H1 (cell line): ENCODE measurements at regions not wholly inside any gene's neighbourhood (a gene's known extent, or its start where the extent isn't known, plus 50 kb on each side); places are given as distances from the start of the nearest gene placed in this dataset.

ENCODE experiments used
- CTCF ChIA-PET: fragments of 300-600 bp; sonication (Branson Sonifier 250); formaldehyde crosslinking; loops from one replicate; lab custom pipeline; 2021; ENCODE audit not compliant: partially characterized antibody; lab: Charles Lee
- POLR2A ChIA-PET: fragments of 300-600 bp; sonication (Branson Sonifier 250); formaldehyde crosslinking; loops from one replicate; lab custom pipeline; 2021; ENCODE audit warnings: inconsistent platforms; ENCODE audit not compliant: partially characterized antibody; lab: Charles Lee
- DNase-seq, 2 experiments: peaks; one replicate each; pipeline versions ENCODE4 v3.0.0 to v3.0.0-alpha.2; 2010 to 2022; ENCODE audit warnings: low spot score in 2 of 2, low read depth in 1 of 2, mixed read lengths in 1 of 2
- FAIRE-seq: peaks from 2 replicates; lab custom pipeline; 2011; peaks lifted over from hg19 to GRCh38; lab: Jason Lieb, UNC
- H2AFZ ChIP-seq: 2 replicates; pipeline ENCODE4 v1.8.1; 2012; ENCODE audit warnings: low read length, inconsistent platforms
- H2AK5ac ChIP-seq: 2 replicates; pipeline ENCODE4 v1.6.1; 2013; ENCODE audit warnings: low read depth, low read length
- H2BK120ac ChIP-seq: replicated peaks from 2 replicates; pipeline ENCODE3; 2013; ENCODE audit warnings: low read depth, low read length, inconsistent platforms
- H2BK12ac ChIP-seq: 2 replicates; pipeline ENCODE4 v1.6.1; 2013; ENCODE audit warnings: low read depth, low read length
- H2BK15ac ChIP-seq: 2 replicates; pipeline ENCODE4 v1.6.1; 2013; ENCODE audit warnings: low read length
- H2BK20ac ChIP-seq: 2 replicates; pipeline ENCODE4 v1.6.1; 2013; ENCODE audit warnings: low read length
- H2BK5ac ChIP-seq: 2 replicates; pipeline ENCODE4 v1.6.1; 2013; ENCODE audit warnings: low read depth, low read length
- H3K14ac ChIP-seq: 2 replicates; pipeline ENCODE4 v1.6.1; 2013; ENCODE audit warnings: inconsistent platforms; ENCODE audit not compliant: insufficient read length
- H3K18ac ChIP-seq: 2 replicates; pipeline ENCODE4 v1.6.1; 2013; ENCODE audit warnings: low read length; ENCODE audit errors: extremely low read depth
- H3K23ac ChIP-seq: 2 replicates; pipeline ENCODE4 v1.6.1; 2013; ENCODE audit warnings: inconsistent platforms; ENCODE audit not compliant: insufficient read length
- H3K23me2 ChIP-seq: 2 replicates; pipeline ENCODE4 v1.6.1; 2013; ENCODE audit warnings: low read depth, low read length
- H3K27ac ChIP-seq: 2 replicates; pipeline ENCODE4 v1.6.1; 2011; ENCODE audit warnings: low read depth, low read length, inconsistent platforms
- H3K27me3 ChIP-seq, 4 experiments: replicated peaks in 1 of 4; 1 replicate in 1 of 4; 2 replicates in 3 of 4; pipeline versions ENCODE4 v1.6.1 to v1.8.1; 2011 to 2013; ENCODE audit warnings: low read length in 3 of 4, mild to moderate bottlenecking in 3 of 4, inconsistent platforms in 2 of 4, mixed read lengths in 2 of 4, moderate library complexity in 1 of 4; ENCODE audit not compliant: control insufficient read depth in 3 of 4, insufficient read depth in 3 of 4; ENCODE audit errors: extremely low read depth in 1 of 4
- H3K36me3 ChIP-seq, 4 experiments: 2 replicates each; pipeline versions ENCODE4 v1.6.1 to v1.8.1; 2011 to 2013; ENCODE audit warnings: mild to moderate bottlenecking in 4 of 4, low read length in 3 of 4, moderate library complexity in 2 of 4, control low read depth in 1 of 4, inconsistent platforms in 1 of 4; ENCODE audit not compliant: insufficient read depth in 4 of 4, control insufficient read depth in 2 of 4
- H3K4ac ChIP-seq: replicated peaks from 2 replicates; pipeline ENCODE3; 2013; ENCODE audit warnings: low read length, low read depth, mixed read lengths, inconsistent platforms; ENCODE audit not compliant: insufficient read length
- H3K4me1 ChIP-seq, 4 experiments: replicated peaks in 1 of 4; 1 replicate in 1 of 4; 2 replicates in 3 of 4; pipeline versions ENCODE4 v1.6.1 to v1.8.1; 2011 to 2013; ENCODE audit warnings: low read length in 3 of 4, inconsistent platforms in 2 of 4, mixed read lengths in 1 of 4; ENCODE audit not compliant: insufficient read depth in 4 of 4, control insufficient read depth in 3 of 4
- H3K4me2 ChIP-seq, 2 experiments: 2 replicates each; pipeline versions ENCODE4 v1.6.1 to v1.8.1; 2011 to 2013; ENCODE audit warnings: low read depth in 2 of 2, low read length in 2 of 2, control low read depth in 1 of 2, inconsistent platforms in 1 of 2, mild to moderate bottlenecking in 1 of 2; ENCODE audit not compliant: insufficient read depth in 1 of 2
- H3K4me3 ChIP-seq, 4 experiments: fragments of 200-600, 300-600 bp in 1 of 4; sonication (generic), shearing (Covaris generic), sonication (Bioruptor Twin) in 1 of 4; 2 replicates each; pipeline versions ENCODE4 v1.5.1 to v1.8.1; 2011 to 2016; ENCODE audit warnings: low read length in 4 of 4, low read depth in 3 of 4, control low read depth in 2 of 4, inconsistent platforms in 2 of 4, mild to moderate bottlenecking in 2 of 4, mixed read lengths in 1 of 4, moderate library complexity in 1 of 4; ENCODE audit not compliant: insufficient read depth in 2 of 4; ENCODE audit errors: extremely low read depth in 1 of 4
- H3K56ac ChIP-seq: replicated peaks from 2 replicates; pipeline ENCODE3; 2013; ENCODE audit warnings: low read depth, mild to moderate bottlenecking, mixed read lengths, low read length, inconsistent platforms; ENCODE audit not compliant: insufficient read length
- H3K79me1 ChIP-seq: 2 replicates; pipeline ENCODE4 v1.6.1; 2013; ENCODE audit warnings: low read depth, low read length, control low read depth
- H3K79me2 ChIP-seq, 2 experiments: 2 replicates each; pipeline versions ENCODE4 v1.6.1 to v1.8.1; 2012 to 2013; ENCODE audit warnings: low read length in 2 of 2, mild to moderate bottlenecking in 2 of 2, inconsistent platforms in 1 of 2; ENCODE audit not compliant: insufficient read depth in 2 of 2, control insufficient read depth in 1 of 2
- H3K9ac ChIP-seq, 4 experiments: replicated peaks in 1 of 4; 1 replicate in 1 of 4; 2 replicates in 3 of 4; pipeline versions ENCODE4 v1.6.1 to v1.8.1; 2011 to 2013; ENCODE audit warnings: low read depth in 3 of 4, low read length in 3 of 4, control low read depth in 2 of 4, mild to moderate bottlenecking in 2 of 4, moderate library complexity in 2 of 4, inconsistent platforms in 1 of 4; ENCODE audit errors: extremely low read depth in 1 of 4
- H3K9me3 ChIP-seq, 2 experiments: 2 replicates each; pipeline versions ENCODE4 v1.6.1 to v1.8.1; 2012 to 2013; ENCODE audit warnings: mild to moderate bottlenecking in 2 of 2, moderate library complexity in 2 of 2, control low read depth in 1 of 2, inconsistent platforms in 1 of 2, low read depth in 1 of 2, low read length in 1 of 2, mixed read lengths in 1 of 2; ENCODE audit not compliant: insufficient read depth in 2 of 2
- H4K20me1 ChIP-seq, 2 experiments: replicated peaks in 1 of 2; 2 replicates each; pipeline versions ENCODE3 to v1.8.1; 2011 to 2013; ENCODE audit warnings: inconsistent platforms in 2 of 2, low read length in 2 of 2, mild to moderate bottlenecking in 1 of 2; ENCODE audit not compliant: insufficient read depth in 2 of 2, control insufficient read depth in 1 of 2
- H4K5ac ChIP-seq: 2 replicates; pipeline ENCODE4 v1.6.1; 2013; ENCODE audit warnings: low read length, low read depth, mixed read lengths, inconsistent platforms; ENCODE audit not compliant: insufficient read length
- H4K8ac ChIP-seq: 2 replicates; pipeline ENCODE4 v1.8.0; 2013; ENCODE audit warnings: mild to moderate bottlenecking, moderate library complexity, low read length, inconsistent platforms; ENCODE audit not compliant: insufficient read depth; ENCODE audit errors: extremely low read depth
- H4K91ac ChIP-seq: replicated peaks from 2 replicates; pipeline ENCODE3; 2013; ENCODE audit warnings: low read length, mixed read lengths, inconsistent platforms; ENCODE audit not compliant: insufficient read length
- ATF2 ChIP-seq: IDR thresholded peaks from 2 replicates; pipeline ENCODE4 v1.6.1; 2012; ENCODE audit warnings: low read length, inconsistent platforms
- SP4 ChIP-seq: IDR thresholded peaks from 2 replicates; pipeline ENCODE4 v1.6.1; 2012; ENCODE audit warnings: low read length, inconsistent platforms
- TEAD4 ChIP-seq: IDR thresholded peaks from 2 replicates; pipeline ENCODE4 v1.6.1; 2012; ENCODE audit warnings: low read depth, low read length, inconsistent platforms, mixed read lengths
- WGBS, 2 experiments: shearing (Covaris generic) in 1 of 2; methylation state at CpG; one replicate each; pipeline versions ENCODE4 v1.1.6 to v1.1.7; 2013 to 2015; ENCODE audit warnings: low lambda C conversion rate in 2 of 2, mixed read lengths in 2 of 2, inconsistent platforms in 1 of 2, low coverage in 1 of 2, missing lambda C conversion rate in 1 of 2; ENCODE audit not compliant: insufficient replicate concordance in 2 of 2, insufficient coverage in 1 of 2, insufficient read length in 1 of 2; ENCODE audit errors: extremely low coverage in 1 of 2, missing lambda C conversion rate in 1 of 2; 5-methylcytosine and 5-hydroxymethylcytosine counted together

DNA sequence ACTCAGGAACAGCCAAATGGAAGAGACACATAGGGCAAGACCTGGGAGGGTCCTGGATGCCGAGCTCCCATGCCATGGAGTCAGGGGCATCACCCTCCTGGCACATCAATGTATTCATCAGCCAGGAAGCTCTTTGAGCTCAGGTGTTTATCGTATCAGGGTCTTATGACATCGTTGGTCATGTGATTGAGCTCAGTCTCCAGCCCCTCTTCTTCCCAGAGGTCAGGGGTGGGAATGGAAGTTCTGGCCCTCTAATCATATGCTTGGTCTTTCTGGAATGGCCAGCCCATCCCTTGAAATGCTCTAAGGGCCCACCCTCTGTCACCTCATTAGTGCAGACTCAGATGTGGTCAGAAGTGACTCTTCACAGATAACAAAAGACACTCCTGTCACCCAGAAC is 52.4 kb upstream of the TULP4 start:
- Histone ChIP-seq H2AFZ (no peak overlapping the region), H3K9ac (no peak overlapping the region), H3K79me1 (peaks cover 6% of the 10 kb centered on the region; the same call in 1 of the 2 replicates), H3K9me3 (no peaks in the 10 kb centered on the region), H3K23ac (no peak overlapping the region), H2BK120ac (no peak overlapping the region), H4K8ac (no peak overlapping the region), H4K91ac (no peak overlapping the region), H3K56ac (no peak overlapping the region), H2BK12ac (no peak overlapping the region), H3K36me3 (no peaks in the 10 kb centered on the region; a peak in 2 of 8 replicates), H2AK5ac (no peak overlapping the region), H3K27me3 (no peaks in the 10 kb centered on the region), H3K4me1 (peaks cover 0 to 7% (median 0%) of the 10 kb centered on the region in 4 experiments; a peak in 3 of 7 replicates), H4K20me1 (peaks cover 3 to 7% of the 10 kb centered on the region in 2 experiments), H2BK15ac (no peak overlapping the region), H3K4ac (no peak overlapping the region), H3K4me3 (no peak overlapping the region), H3K14ac (no peak overlapping the region), H3K18ac (no peak overlapping the region), H2BK20ac (no peak overlapping the region), H3K4me2 (no peak overlapping the region), H3K23me2 (no peaks in the 10 kb centered on the region), H3K79me2 (peaks cover 9 to 60% of the 10 kb centered on the region in 2 experiments; a peak in 3 of 4 replicates), H2BK5ac (no peak overlapping the region), H4K5ac (no peak overlapping the region), H3K27ac (no peak overlapping the region)
- no peak for FAIRE-seq
- ChIA-PET CTCF (interaction anchor here (0.7 to 1.2 kb wide), 3 partner anchors 40 to 157 kb away, joined by 3 read pairs; no protein-coding TSS in a partner anchor), POLR2A (no interaction called here)
- no peak for DNase-seq
- 93% methylated on average over 3 of the region's 3 CpGs; no CpG with 5 or more reads in 1 of the 2 experiments for WGBS, 2 experiments
- TF ChIP-seq TEAD4 (no peak), SP4 (no peak), ATF2 (no peak)
